ENCODE measurements at regions not wholly inside any gene's neighbourhood (a gene's known extent, or its start where the extent isn't known, plus 50 kb on each side); places are given as distances from the start of the nearest gene placed in this dataset.

DNA sequence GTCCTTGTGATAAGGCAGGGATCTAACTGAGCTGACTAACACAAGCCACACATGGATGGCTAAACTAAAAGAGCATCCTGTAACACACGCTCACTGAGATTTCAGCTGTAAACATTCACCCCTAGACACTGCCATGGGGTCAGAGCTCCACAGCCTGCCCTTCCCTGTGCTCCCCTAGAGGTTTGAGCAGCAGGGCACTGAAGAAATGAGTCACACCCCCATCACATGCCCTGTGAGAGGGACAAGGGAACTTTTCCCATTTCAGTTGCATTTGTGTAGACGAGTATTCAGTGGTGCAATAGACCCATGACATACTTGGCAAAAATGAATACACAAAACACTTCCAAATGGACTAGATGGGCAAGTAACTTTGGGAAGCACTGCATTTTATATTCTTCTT, 402.4 kb upstream of the LRRTM1 start:
- no peak for TF ChIP-seq POLR2A (IDR thresholded peaks at IDR 0.05; ENCODE audit: low read length)
- TF ChIP-seq GATA1 (IDR thresholded peaks at IDR 0.05; ENCODE audit: low read depth, low read length): no peak
